Ishikawa (cell line): ENCODE measurements at regions not wholly inside any gene's neighbourhood (a gene's known extent, or its start where the extent isn't known, plus 50 kb on each side); places are given as distances from the start of the nearest gene placed in this dataset.

ENCODE experiments used
- CEBPB ChIP-seq: IDR thresholded peaks from 2 replicates; pipeline ENCODE4 v1.6.1; 2012
- EGR1 ChIP-seq: IDR thresholded peaks from 2 replicates; pipeline ENCODE4 v1.6.1; 2012
- EP300 ChIP-seq: IDR thresholded peaks from 2 replicates; pipeline ENCODE4 v1.6.1; 2012; ENCODE audit warnings: borderline replicate concordance
- NFIC ChIP-seq: IDR thresholded peaks from 2 replicates; pipeline ENCODE4 v1.6.1; 2012
- RAD21 ChIP-seq: IDR thresholded peaks from 2 replicates; pipeline ENCODE4 v1.6.1; 2012; ENCODE audit warnings: low read depth
- TAF1 ChIP-seq: IDR thresholded peaks from 2 replicates; pipeline ENCODE4 v1.6.1; 2012; ENCODE audit warnings: low read depth, mild to moderate bottlenecking
- TCF12 ChIP-seq: IDR thresholded peaks from 2 replicates; pipeline ENCODE4 v1.6.1; 2012; ENCODE audit warnings: low read depth
- TEAD4 ChIP-seq: IDR thresholded peaks from 2 replicates; pipeline ENCODE4 v1.6.1; 2012
- YY1 ChIP-seq: IDR thresholded peaks from 2 replicates; pipeline ENCODE4 v1.6.1; 2012; ENCODE audit warnings: low read depth
- TF ChIP-seq, protein P1 (sequence below): IDR thresholded peaks from 2 replicates; pipeline ENCODE4 v1.6.1; 2012; ENCODE audit warnings: low read depth, mild to moderate bottlenecking
- TF ChIP-seq, protein P2 (sequence below): IDR thresholded peaks from 2 replicates; pipeline ENCODE4 v1.6.1; 2012

DNA sequence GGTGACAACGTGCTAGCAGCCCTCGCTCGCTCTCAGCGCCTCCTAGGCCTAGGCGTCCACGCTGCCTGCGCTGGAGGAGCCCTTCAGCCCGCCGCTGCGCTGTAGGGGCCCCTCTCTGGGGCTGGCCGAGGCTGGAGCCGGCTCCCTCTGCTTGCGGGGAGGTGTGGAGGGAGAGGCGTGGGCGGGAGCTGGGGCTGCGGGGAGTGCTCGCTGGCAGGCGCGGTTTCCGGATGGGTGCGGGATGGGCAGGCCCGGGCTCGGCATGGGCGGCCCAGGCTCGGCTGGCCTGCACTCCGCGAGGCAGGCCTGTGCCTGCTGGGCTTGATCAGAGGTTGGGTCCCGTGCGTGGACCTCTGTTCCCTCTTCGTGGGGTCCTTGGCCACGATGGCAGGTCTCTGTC is 472.6 kb downstream of the PRR16 start:
- TF ChIP-seq, protein P1, sequence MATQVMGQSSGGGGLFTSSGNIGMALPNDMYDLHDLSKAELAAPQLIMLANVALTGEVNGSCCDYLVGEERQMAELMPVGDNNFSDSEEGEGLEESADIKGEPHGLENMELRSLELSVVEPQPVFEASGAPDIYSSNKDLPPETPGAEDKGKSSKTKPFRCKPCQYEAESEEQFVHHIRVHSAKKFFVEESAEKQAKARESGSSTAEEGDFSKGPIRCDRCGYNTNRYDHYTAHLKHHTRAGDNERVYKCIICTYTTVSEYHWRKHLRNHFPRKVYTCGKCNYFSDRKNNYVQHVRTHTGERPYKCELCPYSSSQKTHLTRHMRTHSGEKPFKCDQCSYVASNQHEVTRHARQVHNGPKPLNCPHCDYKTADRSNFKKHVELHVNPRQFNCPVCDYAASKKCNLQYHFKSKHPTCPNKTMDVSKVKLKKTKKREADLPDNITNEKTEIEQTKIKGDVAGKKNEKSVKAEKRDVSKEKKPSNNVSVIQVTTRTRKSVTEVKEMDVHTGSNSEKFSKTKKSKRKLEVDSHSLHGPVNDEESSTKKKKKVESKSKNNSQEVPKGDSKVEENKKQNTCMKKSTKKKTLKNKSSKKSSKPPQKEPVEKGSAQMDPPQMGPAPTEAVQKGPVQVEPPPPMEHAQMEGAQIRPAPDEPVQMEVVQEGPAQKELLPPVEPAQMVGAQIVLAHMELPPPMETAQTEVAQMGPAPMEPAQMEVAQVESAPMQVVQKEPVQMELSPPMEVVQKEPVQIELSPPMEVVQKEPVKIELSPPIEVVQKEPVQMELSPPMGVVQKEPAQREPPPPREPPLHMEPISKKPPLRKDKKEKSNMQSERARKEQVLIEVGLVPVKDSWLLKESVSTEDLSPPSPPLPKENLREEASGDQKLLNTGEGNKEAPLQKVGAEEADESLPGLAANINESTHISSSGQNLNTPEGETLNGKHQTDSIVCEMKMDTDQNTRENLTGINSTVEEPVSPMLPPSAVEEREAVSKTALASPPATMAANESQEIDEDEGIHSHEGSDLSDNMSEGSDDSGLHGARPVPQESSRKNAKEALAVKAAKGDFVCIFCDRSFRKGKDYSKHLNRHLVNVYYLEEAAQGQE, result no peak
- TF ChIP-seq EGR1 (no peak), TCF12 (no peak), YY1 (no peak), CEBPB (no peak), TEAD4 (no peak), TAF1 (no peak), EP300 (no peak), NFIC (no peak), RAD21 (no peak)
- TF ChIP-seq, protein P2, sequence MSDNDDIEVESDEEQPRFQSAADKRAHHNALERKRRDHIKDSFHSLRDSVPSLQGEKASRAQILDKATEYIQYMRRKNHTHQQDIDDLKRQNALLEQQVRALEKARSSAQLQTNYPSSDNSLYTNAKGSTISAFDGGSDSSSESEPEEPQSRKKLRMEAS, result no peak
